GM12878 (cell line): ENCODE measurements at regions not wholly inside any gene's neighbourhood (a gene's known extent, or its start where the extent isn't known, plus 50 kb on each side); places are given as distances from the start of the nearest gene placed in this dataset.

Source experiments
- ATAC-seq: fragments of 200-7000 bp; cut with Tn5 transposase; 3 replicates; pipeline ENCODE4 v1.9.1; 2020; ENCODE audit warnings: mild to moderate bottlenecking, moderate library complexity
- BruUV-seq: library from RNA; stranded (reverse); fragments of 400-500 nt; replicated peaks from 2 replicates; lab custom pipeline; 2021; lab: Mats Ljungman, UMichigan
- CTCF ChIA-PET: fragments of 300-600 bp; sonication (Branson Sonifier 250); formaldehyde crosslinking; extraction: SDS; loops from one replicate; lab custom pipeline; 2021; ENCODE audit warnings: inconsistent platforms; lab: Yijun Ruan, JAX
- POLR2A ChIA-PET: fragments of 350-600 bp; formaldehyde crosslinking; extraction: SDS; loops from one replicate; lab custom pipeline; 2021; ENCODE audit warnings: inconsistent platforms; lab: Charles Lee
- RAD21 ChIA-PET: fragments of 300-600 bp; sonication (Branson Sonifier 250); formaldehyde crosslinking; loops from one replicate; lab custom pipeline; 2023; ENCODE audit warnings: antibody characterized with exemption; ENCODE audit not compliant: unreplicated experiment; lab: Charles Lee
- SMC1A ChIA-PET: fragments of 300-600 bp; sonication (Branson Sonifier 250); formaldehyde crosslinking; loops from one replicate; lab custom pipeline; 2023; ENCODE audit not compliant: unreplicated experiment, uncharacterized antibody; lab: Charles Lee
- DNase-seq: peaks from one replicate; pipeline ENCODE4 v3.0.0-alpha.2; 2011; ENCODE audit warnings: low read depth, low spot score
- FAIRE-seq: peaks from 3 replicates; lab custom pipeline; 2011; peaks lifted over from hg19 to GRCh38; lab: Jason Lieb, UNC
- H2AFZ ChIP-seq: 2 replicates; pipeline ENCODE4 v1.6.0; 2011; ENCODE audit warnings: low read depth, low read length, control low read depth; ENCODE audit not compliant: control insufficient read depth
- H3K27ac ChIP-seq: 2 replicates; pipeline ENCODE4 v1.5.1; 2011; ENCODE audit warnings: control low read depth; ENCODE audit not compliant: control insufficient read depth, insufficient read depth
- H3K27me3 ChIP-seq, 2 experiments: replicated peaks in 1 of 2; 2 replicates each; pipeline versions ENCODE4 v1.6.0 to v1.6.1; 2011; ENCODE audit warnings: low read length in 1 of 2; ENCODE audit not compliant: control insufficient read depth in 2 of 2, insufficient read depth in 2 of 2
- H3K36me3 ChIP-seq, 2 experiments: 2 replicates each; pipeline ENCODE4 v1.5.1; 2011; ENCODE audit warnings: low read length in 1 of 2; ENCODE audit not compliant: control insufficient read depth in 2 of 2, insufficient read depth in 2 of 2
- H3K4me1 ChIP-seq: 2 replicates; pipeline ENCODE4 v1.6.1; 2011; ENCODE audit warnings: mild to moderate bottlenecking, low read length, moderate library complexity, mixed read lengths; ENCODE audit not compliant: control insufficient read depth, insufficient read depth
- H3K4me2 ChIP-seq: 2 replicates; pipeline ENCODE4 v1.6.0; 2011; ENCODE audit warnings: control low read depth; ENCODE audit not compliant: control insufficient read depth, insufficient read depth
- H3K4me3 ChIP-seq: fragments of 200-600 bp; sonication (generic); 2 replicates; pipeline ENCODE4 v1.5.1; 2016
- H3K79me2 ChIP-seq: 2 replicates; pipeline ENCODE4 v1.6.0; 2011; ENCODE audit warnings: low read length; ENCODE audit not compliant: control insufficient read depth, insufficient read depth
- H3K9ac ChIP-seq: 2 replicates; pipeline ENCODE4 v1.8.0; 2011; ENCODE audit warnings: low read length, control low read depth, mixed read lengths; ENCODE audit not compliant: control insufficient read depth, insufficient read depth
- H3K9me3 ChIP-seq: replicated peaks from 3 replicates; pipeline ENCODE4 v1.5.1; 2011; ENCODE audit warnings: mild to moderate bottlenecking, low read length; ENCODE audit not compliant: control insufficient read depth, insufficient read depth
- H4K20me1 ChIP-seq: 2 replicates; pipeline ENCODE4 v1.6.0; 2011; ENCODE audit not compliant: control insufficient read depth, insufficient read depth
- BCL3 ChIP-seq: IDR thresholded peaks from 2 replicates; pipeline ENCODE4 v1.6.1; 2011; ENCODE audit warnings: borderline replicate concordance, low read depth, mild to moderate bottlenecking, moderate library complexity, low read length; ENCODE audit not compliant: insufficient read depth, poor library complexity, severe bottlenecking
- CHD1 ChIP-seq: IDR thresholded peaks from 2 replicates; pipeline ENCODE4 v1.6.1; 2012; ENCODE audit warnings: low read depth, low read length, improper control_type of control experiment
- CHD4 ChIP-seq: fragments of 200-600 bp; sonication (generic); IDR thresholded peaks from 2 replicates; pipeline ENCODE4 v1.6.1; 2016; ENCODE audit warnings: mild to moderate bottlenecking
- DPF2 ChIP-seq: fragments of 450-650 bp; IDR thresholded peaks from 2 replicates; pipeline ENCODE4 v1.6.1; 2017; ENCODE audit warnings: mild to moderate bottlenecking
- KAT2A ChIP-seq: conservative IDR thresholded peaks from 2 replicates; pipeline ENCODE4 v1.6.1; 2011; ENCODE audit warnings: low read depth, low read length; ENCODE audit not compliant: control insufficient read depth
- MYC ChIP-seq: IDR thresholded peaks from 2 replicates; pipeline ENCODE4 v1.6.1; 2011; ENCODE audit warnings: mild to moderate bottlenecking, low read length, moderate library complexity, inconsistent platforms; ENCODE audit not compliant: insufficient read depth, insufficient replicate concordance, insufficient read length, severe bottlenecking
- PAX5 ChIP-seq: IDR thresholded peaks from 2 replicates; pipeline ENCODE4 v1.6.1; 2011; ENCODE audit warnings: low read depth, low read length, borderline replicate concordance
- RBBP5 ChIP-seq: fragments of 200-600 bp; sonication (generic); conservative IDR thresholded peaks from 2 replicates; pipeline ENCODE4 v1.6.1; 2016
- RUNX3 ChIP-seq: IDR thresholded peaks from 2 replicates; pipeline ENCODE4 v1.6.1; 2012; ENCODE audit warnings: low read length, inconsistent platforms
- SMARCA5 ChIP-seq: fragments of 450-650 bp; IDR thresholded peaks from 2 replicates; pipeline ENCODE4 v1.6.1; 2017; ENCODE audit warnings: mild to moderate bottlenecking
- STAT3 ChIP-seq: IDR thresholded peaks from 2 replicates; pipeline ENCODE4 v1.6.1; 2011; ENCODE audit warnings: low read depth, low read length, improper control_type of control experiment
- TCF3 ChIP-seq: IDR thresholded peaks from 2 replicates; pipeline ENCODE4 v1.6.1; 2012; ENCODE audit warnings: low read depth, mild to moderate bottlenecking, low read length, borderline replicate concordance; ENCODE audit not compliant: insufficient read depth
- USF2 ChIP-seq: IDR thresholded peaks from 2 replicates; pipeline ENCODE4 v1.6.1; 2011; ENCODE audit warnings: low read depth, low read length, improper control_type of control experiment, borderline replicate concordance
- ZNF622 ChIP-seq: fragments of 450-650 bp; IDR thresholded peaks from 2 replicates; pipeline ENCODE4 v1.6.1; 2017; ENCODE audit warnings: mild to moderate bottlenecking, inconsistent platforms
- WGBS: methylation state at CpG from one replicate; pipeline ENCODE4 v1.1.6; 2016; ENCODE audit warnings: low lambda C conversion rate; ENCODE audit not compliant: insufficient replicate concordance, insufficient coverage; ENCODE audit errors: missing lambda C conversion rate; 5-methylcytosine and 5-hydroxymethylcytosine counted together
- in situ Hi-C: fragments of 300-500 bp; cut with MboI; formaldehyde crosslinking; loops from 9 replicates; pipeline ENCODE4 v1.14.3; 2018; ENCODE audit warnings: mixed read lengths
- intact Hi-C: fragments of 100-400 bp; cut with micrococcal nuclease; formaldehyde crosslinking; loops from one replicate; pipeline ENCODE4 v1.14.2; 2022; ENCODE audit not compliant: unreplicated experiment
- TF ChIP-seq, protein P1 (sequence below): fragments of 450-650 bp; conservative IDR thresholded peaks from 2 replicates; pipeline ENCODE4 v1.6.1; 2017; ENCODE audit warnings: mild to moderate bottlenecking, moderate library complexity
- TF ChIP-seq, protein P2 (sequence below): IDR thresholded peaks from 2 replicates; pipeline ENCODE4 v1.6.1; 2011; ENCODE audit warnings: low read depth, mild to moderate bottlenecking, low read length, moderate library complexity, borderline replicate concordance; ENCODE audit errors: extremely low read depth

DNA sequence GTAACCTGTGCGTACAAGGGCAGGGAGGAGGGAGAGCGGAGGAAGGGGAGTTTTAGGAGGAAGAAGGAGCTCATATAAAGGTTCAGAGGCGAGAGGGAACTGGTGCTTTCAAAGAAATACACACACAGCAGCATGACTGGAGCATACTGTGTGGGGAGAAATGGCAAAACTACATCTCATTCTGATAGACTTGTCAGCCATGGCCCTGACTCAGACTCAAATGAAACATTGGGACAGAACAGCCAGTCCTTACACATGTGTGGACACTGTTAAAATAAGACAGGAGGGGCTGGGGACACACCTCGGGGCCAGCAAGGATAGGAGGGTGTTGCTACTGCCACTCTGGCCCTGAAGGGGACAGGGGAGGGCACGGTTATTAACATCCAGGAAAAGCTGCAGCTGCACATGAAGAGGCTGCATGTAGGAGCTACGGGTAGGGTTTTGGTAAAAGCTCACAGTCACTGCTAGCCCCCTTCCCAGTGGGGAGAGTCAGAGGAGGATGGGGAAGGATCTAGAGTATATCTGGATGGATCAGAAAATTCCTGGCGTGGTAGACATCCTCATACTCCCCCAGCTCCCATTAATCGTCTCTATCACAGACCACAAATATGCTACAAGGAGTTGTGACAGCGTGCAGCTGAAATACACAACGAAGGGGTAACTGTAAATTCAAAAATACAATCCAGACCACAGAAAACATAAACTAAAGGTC lies 110.5 kb downstream of the GATA6 start (continued):
- TF ChIP-seq BCL3: no peak
- no peak for TF ChIP-seq PAX5
- no peak for TF ChIP-seq USF2
- TF ChIP-seq, all 136 proteins: peak for 0

- CTCF ChIA-PET: no interaction called here
- H3K27ac ChIP-seq: no peak overlapping the region
- POLR2A ChIA-PET: no interaction called here
- RAD21 ChIA-PET: no interaction called here
- H3K27me3 ChIP-seq: no peaks in the 10 kb centered on the region
- H3K4me2 ChIP-seq: no peak overlapping the region
- no peaks in the 10 kb centered on the region for H3K79me2 ChIP-seq
- no peaks in the 10 kb centered on the region for H4K20me1 ChIP-seq
- SMC1A ChIA-PET: no interaction called here
- ATAC-seq: no peak
- H3K4me1 ChIP-seq: no peaks in the 10 kb centered on the region
- no peak overlapping the region for H2AFZ ChIP-seq
- no peak overlapping the region for H3K9ac ChIP-seq
- 50% methylated on average over 1 of the region's 1 CpG for WGBS
- no peak overlapping the region for H3K4me3 ChIP-seq
- in situ Hi-C loops: no loop called here
- BruUV-seq: no TSS peak
- no peak for FAIRE-seq
- no peaks in the 10 kb centered on the region for H3K36me3 ChIP-seq
- TF ChIP-seq, protein P1, sequence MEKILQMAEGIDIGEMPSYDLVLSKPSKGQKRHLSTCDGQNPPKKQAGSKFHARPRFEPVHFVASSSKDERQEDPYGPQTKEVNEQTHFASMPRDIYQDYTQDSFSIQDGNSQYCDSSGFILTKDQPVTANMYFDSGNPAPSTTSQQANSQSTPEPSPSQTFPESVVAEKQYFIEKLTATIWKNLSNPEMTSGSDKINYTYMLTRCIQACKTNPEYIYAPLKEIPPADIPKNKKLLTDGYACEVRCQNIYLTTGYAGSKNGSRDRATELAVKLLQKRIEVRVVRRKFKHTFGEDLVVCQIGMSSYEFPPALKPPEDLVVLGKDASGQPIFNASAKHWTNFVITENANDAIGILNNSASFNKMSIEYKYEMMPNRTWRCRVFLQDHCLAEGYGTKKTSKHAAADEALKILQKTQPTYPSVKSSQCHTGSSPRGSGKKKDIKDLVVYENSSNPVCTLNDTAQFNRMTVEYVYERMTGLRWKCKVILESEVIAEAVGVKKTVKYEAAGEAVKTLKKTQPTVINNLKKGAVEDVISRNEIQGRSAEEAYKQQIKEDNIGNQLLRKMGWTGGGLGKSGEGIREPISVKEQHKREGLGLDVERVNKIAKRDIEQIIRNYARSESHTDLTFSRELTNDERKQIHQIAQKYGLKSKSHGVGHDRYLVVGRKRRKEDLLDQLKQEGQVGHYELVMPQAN: no peak
- TF ChIP-seq, protein P2, sequence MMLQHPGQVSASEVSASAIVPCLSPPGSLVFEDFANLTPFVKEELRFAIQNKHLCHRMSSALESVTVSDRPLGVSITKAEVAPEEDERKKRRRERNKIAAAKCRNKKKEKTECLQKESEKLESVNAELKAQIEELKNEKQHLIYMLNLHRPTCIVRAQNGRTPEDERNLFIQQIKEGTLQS: no peak
- no peak for TF ChIP-seq SMARCA5
- no peak for TF ChIP-seq MYC
- no peak for TF ChIP-seq CHD4
- no peak for TF ChIP-seq CHD1
- no peak for TF ChIP-seq RUNX3
- no peak for TF ChIP-seq TCF3
- no peak for TF ChIP-seq STAT3
- TF ChIP-seq DPF2: no peak
- TF ChIP-seq ZNF622: no peak
- no peak for TF ChIP-seq KAT2A
- no peak for TF ChIP-seq RBBP5
- TF ChIP-seq, all 136 proteins: peak for 0
- H3K9me3 ChIP-seq: no peaks in the 10 kb centered on the region
- DNase-seq: no peak
- intact Hi-C loops: no loop called here
Measured at GRCh38 chr18:22278798-22279197, 109.4 kb downstream of the GATA6 start.
